ENCODE measurements at regions not wholly inside any gene's neighbourhood (a gene's known extent, or its start where the extent isn't known, plus 50 kb on each side); places are given as distances from the start of the nearest gene placed in this dataset.

GRCh38 chr15:81507831-81508230, 133.8 kb upstream of the TMC3 start:
- H3K9me3 ChIP-seq = no peaks in the 10 kb centered on the region
- intact Hi-C loops (cut with DNase I) = no loop called here
- H3K4me1 ChIP-seq (ENCODE audit: insufficient read depth) = no peaks in the 10 kb centered on the region
- no peak overlapping the region for H3K4me3 ChIP-seq
- 86 to 91% (median 88%) methylated on average over 3 of the region's 3 CpGs for WGBS, 3 donors
- no peak overlapping the region for H3K27ac ChIP-seq
- H3K27me3 ChIP-seq = no peaks in the 10 kb centered on the region
- DNase-seq = no peak
- H3K36me3 ChIP-seq = no peaks in the 10 kb centered on the region
- TF ChIP-seq CTCF (IDR thresholded peaks at IDR 0.05) = no peak
- TF ChIP-seq EP300 (IDR thresholded peaks at IDR 0.05) = no peak
- TF ChIP-seq POLR2A (IDR thresholded peaks at IDR 0.05) = no peak

GRCh38 chr15:81506936-81507335, 132.9 kb upstream of the TMC3 start:
- Histone ChIP-seq H3K27ac (no peak overlapping the region), H3K4me3 (no peak overlapping the region), H3K4me1 (ENCODE audit: insufficient read depth) (no peaks in the 10 kb centered on the region), H3K9me3 (no peaks in the 10 kb centered on the region), H3K27me3 (no peaks in the 10 kb centered on the region), H3K36me3 (no peaks in the 10 kb centered on the region)
- DNase-seq = no peak
- TF ChIP-seq POLR2A (IDR thresholded peaks at IDR 0.05) = no peak
- WGBS, 3 donors = 88 to 100% (median 96%) methylated on average over 1 of the region's 1 CpG
- intact Hi-C loops (cut with DNase I) = no loop called here

- Histone ChIP-seq H3K9me3 (no peaks in the 10 kb centered on the region), H3K27me3 (no peaks in the 10 kb centered on the region), H3K36me3 (no peaks in the 10 kb centered on the region), H3K4me3 (no peak overlapping the region), H3K4me1 (ENCODE audit: insufficient read depth) (no peaks in the 10 kb centered on the region), H3K27ac (no peak overlapping the region)
- TF ChIP-seq POLR2A (IDR thresholded peaks at IDR 0.05) (no peak), CTCF (IDR thresholded peaks at IDR 0.05) (no peak), EP300 (IDR thresholded peaks at IDR 0.05) (no peak)
- WGBS, 3 donors = 77 to 85% (median 80%) methylated on average over 2 of the region's 2 CpGs
- intact Hi-C loops (cut with DNase I) = no loop called here
- no peak for DNase-seq
These were observed 132.1 kb upstream of the TMC3 start for GRCh38 chr15:81506071-81506470.

- H3K27ac ChIP-seq = no peak overlapping the region
- 7 to 16% (median 11%) methylated on average over 4 of the region's 4 CpGs for WGBS, 3 donors
- no peak overlapping the region for H3K4me3 ChIP-seq
- TF ChIP-seq POLR2A (IDR thresholded peaks at IDR 0.05) = no peak
- TF ChIP-seq EP300 (IDR thresholded peaks at IDR 0.05) = no peak
- no peak for TF ChIP-seq CTCF (IDR thresholded peaks at IDR 0.05)
- H3K9me3 ChIP-seq = no peaks in the 10 kb centered on the region
- no peaks in the 10 kb centered on the region for H3K4me1 ChIP-seq (ENCODE audit: insufficient read depth)
- intact Hi-C loops (cut with DNase I) = no loop called here
- H3K36me3 ChIP-seq = no peaks in the 10 kb centered on the region
- H3K27me3 ChIP-seq = no peaks in the 10 kb centered on the region
- DNase-seq = no peak
These were observed 130.3 kb upstream of the TMC3 start for GRCh38 chr15:81504170-81504905.

GRCh38 chr15:81502439-81502838, 128.4 kb upstream of the TMC3 start:
- TF ChIP-seq POLR2A (IDR thresholded peaks at IDR 0.05) = no peak
- no peak for TF ChIP-seq CTCF (IDR thresholded peaks at IDR 0.05)
- TF ChIP-seq EP300 (IDR thresholded peaks at IDR 0.05) = no peak
- Histone ChIP-seq H3K4me1 (ENCODE audit: insufficient read depth) (no peaks in the 10 kb centered on the region), H3K27ac (no peak overlapping the region), H3K4me3 (no peak overlapping the region), H3K27me3 (no peaks in the 10 kb centered on the region), H3K36me3 (no peaks in the 10 kb centered on the region), H3K9me3 (no peaks in the 10 kb centered on the region)
- DNase-seq = no peak
- 92 to 95% (median 95%) methylated on average over 4 of the region's 4 CpGs for WGBS, 3 donors
- intact Hi-C loops (cut with DNase I) = no loop called here
